ENCODE measurements at regions not wholly inside any gene's neighbourhood (a gene's known extent, or its start where the extent isn't known, plus 50 kb on each side); places are given as distances from the start of the nearest gene placed in this dataset.

GRCh38 chr2:7816944-7817343 is 864.9 kb upstream of the ID2 start:
- 90 to 92% methylated on average over 2 of the region's 2 CpGs for WGBS, 2 donors
- no peak overlapping the region for H3K27ac ChIP-seq
- H3K27me3 ChIP-seq = no peaks in the 10 kb centered on the region
- H3K4me3 ChIP-seq = no peak overlapping the region
- intact Hi-C loops (cut with DNase I) = no loop called here
- no peak for DNase-seq
- TF ChIP-seq POLR2A (IDR thresholded peaks at IDR 0.05) (no peak), CTCF (IDR thresholded peaks at IDR 0.05) (no peak), EP300 (IDR thresholded peaks at IDR 0.05) (no peak), POLR2AphosphoS5 (IDR thresholded peaks at IDR 0.05) (no peak)
- H3K4me1 ChIP-seq = no peaks in the 10 kb centered on the region
- no peaks in the 10 kb centered on the region for H3K36me3 ChIP-seq
- no peaks in the 10 kb centered on the region for H3K9me3 ChIP-seq

- DNase-seq = no peak
- H3K4me3 ChIP-seq = no peak overlapping the region
- no peaks in the 10 kb centered on the region for H3K36me3 ChIP-seq
- H3K9me3 ChIP-seq = no peaks in the 10 kb centered on the region
- intact Hi-C loops (cut with DNase I) = no loop called here
- H3K27me3 ChIP-seq = no peaks in the 10 kb centered on the region
- TF ChIP-seq EP300 (IDR thresholded peaks at IDR 0.05) = no peak
- TF ChIP-seq CTCF (IDR thresholded peaks at IDR 0.05) = no peak
- no peak for TF ChIP-seq POLR2AphosphoS5 (IDR thresholded peaks at IDR 0.05)
- TF ChIP-seq POLR2A (IDR thresholded peaks at IDR 0.05) = no peak
- 89 to 94% methylated on average over 5 of the region's 5 CpGs for WGBS, 2 donors
- no peaks in the 10 kb centered on the region for H3K4me1 ChIP-seq
- H3K27ac ChIP-seq = no peak overlapping the region
Measured at GRCh38 chr2:7819316-7819715, 862.5 kb upstream of the ID2 start.

GRCh38 chr2:7819850-7820249 is 862.0 kb upstream of the ID2 start:
- TF ChIP-seq EP300 (IDR thresholded peaks at IDR 0.05) (no peak), POLR2A (IDR thresholded peaks at IDR 0.05) (no peak), POLR2AphosphoS5 (IDR thresholded peaks at IDR 0.05) (no peak), CTCF (IDR thresholded peaks at IDR 0.05) (no peak)
- Histone ChIP-seq H3K4me3 (no peak overlapping the region), H3K9me3 (no peaks in the 10 kb centered on the region), H3K27ac (no peak overlapping the region), H3K36me3 (no peaks in the 10 kb centered on the region), H3K27me3 (no peaks in the 10 kb centered on the region), H3K4me1 (no peaks in the 10 kb centered on the region)
- intact Hi-C loops (cut with DNase I) = no loop called here
- whole genome bisulfite sequencing, 2 donors = 88 to 89% methylated on average over 4 of the region's 4 CpGs
- DNase-seq = no peak

- intact Hi-C loops (cut with DNase I) = no loop called here
- DNase-seq = no peak
- Histone ChIP-seq H3K36me3 (no peaks in the 10 kb centered on the region), H3K27ac (no peak overlapping the region), H3K27me3 (no peaks in the 10 kb centered on the region), H3K9me3 (no peaks in the 10 kb centered on the region), H3K4me3 (no peak overlapping the region), H3K4me1 (peaks cover 0 to 10% (median 0%) of the 10 kb centered on the region in 4 donors)
- 91 to 94% methylated on average over 2 of the region's 2 CpGs for WGBS, 2 donors
- TF ChIP-seq POLR2AphosphoS5 (IDR thresholded peaks at IDR 0.05) (no peak), POLR2A (IDR thresholded peaks at IDR 0.05) (no peak), CTCF (IDR thresholded peaks at IDR 0.05) (no peak), EP300 (IDR thresholded peaks at IDR 0.05) (no peak)
Measured at GRCh38 chr2:7824211-7824610, 857.6 kb upstream of the ID2 start.

GRCh38 chr2:7825591-7826312 is 856.1 kb upstream of the ID2 start:
- Histone ChIP-seq H3K36me3 (no peaks in the 10 kb centered on the region), H3K4me1 (peaks cover 0 to 10% (median 0%) of the 10 kb centered on the region in 4 donors), H3K27ac (peak overlapping the region in 3 of 4 donors; percentile 5 to 36 (median 35)), H3K27me3 (no peaks in the 10 kb centered on the region), H3K4me3 (no peak overlapping the region), H3K9me3 (no peaks in the 10 kb centered on the region)
- 78 to 84% methylated on average over 9 of the region's 9 CpGs for WGBS, 2 donors
- TF ChIP-seq CTCF (IDR thresholded peaks at IDR 0.05) (no peak), POLR2A (IDR thresholded peaks at IDR 0.05) (no peak), POLR2AphosphoS5 (IDR thresholded peaks at IDR 0.05) (no peak), EP300 (IDR thresholded peaks at IDR 0.05) (no peak)
- intact Hi-C loops (cut with DNase I) = no loop called here
- no peak for DNase-seq
